ENCODE measurements at regions not wholly inside any gene's neighbourhood (a gene's known extent, or its start where the extent isn't known, plus 50 kb on each side); places are given as distances from the start of the nearest gene placed in this dataset.

GRCh38 chr15:83352119-83352518, 67.7 kb upstream of the BNC1 start:
- H4K20me1 ChIP-seq (ENCODE audit: insufficient read depth, poor library complexity, severe bottlenecking) = no peaks in the 10 kb centered on the region
- no peak overlapping the region for H3K4me3 ChIP-seq
- H3K27ac ChIP-seq = no peak overlapping the region
- no peaks in the 10 kb centered on the region for H3K9me3 ChIP-seq (ENCODE audit: low read depth)
- H3K4me2 ChIP-seq = no peak overlapping the region
- 62% methylated on average over 1 of the region's 1 CpG for WGBS (ENCODE audit: low lambda C conversion rate, missing lambda C conversion rate)
- no peaks in the 10 kb centered on the region for H3K79me2 ChIP-seq
- TF ChIP-seq EZH2 (IDR thresholded peaks at IDR 0.05; ENCODE audit: borderline replicate concordance) = no peak
- TF ChIP-seq, protein P1, sequence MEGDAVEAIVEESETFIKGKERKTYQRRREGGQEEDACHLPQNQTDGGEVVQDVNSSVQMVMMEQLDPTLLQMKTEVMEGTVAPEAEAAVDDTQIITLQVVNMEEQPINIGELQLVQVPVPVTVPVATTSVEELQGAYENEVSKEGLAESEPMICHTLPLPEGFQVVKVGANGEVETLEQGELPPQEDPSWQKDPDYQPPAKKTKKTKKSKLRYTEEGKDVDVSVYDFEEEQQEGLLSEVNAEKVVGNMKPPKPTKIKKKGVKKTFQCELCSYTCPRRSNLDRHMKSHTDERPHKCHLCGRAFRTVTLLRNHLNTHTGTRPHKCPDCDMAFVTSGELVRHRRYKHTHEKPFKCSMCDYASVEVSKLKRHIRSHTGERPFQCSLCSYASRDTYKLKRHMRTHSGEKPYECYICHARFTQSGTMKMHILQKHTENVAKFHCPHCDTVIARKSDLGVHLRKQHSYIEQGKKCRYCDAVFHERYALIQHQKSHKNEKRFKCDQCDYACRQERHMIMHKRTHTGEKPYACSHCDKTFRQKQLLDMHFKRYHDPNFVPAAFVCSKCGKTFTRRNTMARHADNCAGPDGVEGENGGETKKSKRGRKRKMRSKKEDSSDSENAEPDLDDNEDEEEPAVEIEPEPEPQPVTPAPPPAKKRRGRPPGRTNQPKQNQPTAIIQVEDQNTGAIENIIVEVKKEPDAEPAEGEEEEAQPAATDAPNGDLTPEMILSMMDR (IDR thresholded peaks at IDR 0.05; ENCODE audit: poor library complexity) = no peak
- no peak for TF ChIP-seq EZH2phosphoT487 (IDR thresholded peaks at IDR 0.05; ENCODE audit: low read depth, severe bottlenecking, unreplicated experiment)
- H3K9me2 ChIP-seq (replicated peaks; ENCODE audit: insufficient read depth) = no peaks in the 10 kb centered on the region
- H2AFZ ChIP-seq = no peak overlapping the region
- DNase-seq (ENCODE audit: low spot score) = no peak
- H3K27me3 ChIP-seq = no peaks in the 10 kb centered on the region
- no peaks in the 10 kb centered on the region for H3K4me1 ChIP-seq (ENCODE audit: insufficient read depth)
- H3K36me3 ChIP-seq (replicated peaks; ENCODE audit: insufficient read depth, low read depth) = no peaks in the 10 kb centered on the region

- Histone ChIP-seq H3K79me2 (no peaks in the 10 kb centered on the region), H2AFZ (no peak overlapping the region), H3K27me3 (no peaks in the 10 kb centered on the region), H4K20me1 (ENCODE audit: insufficient read depth, poor library complexity, severe bottlenecking) (no peaks in the 10 kb centered on the region), H3K4me2 (no peak overlapping the region), H3K9me3 (ENCODE audit: low read depth) (no peaks in the 10 kb centered on the region), H3K9me2 (replicated peaks; ENCODE audit: insufficient read depth) (no peaks in the 10 kb centered on the region), H3K4me3 (no peak overlapping the region), H3K4me1 (ENCODE audit: insufficient read depth) (no peaks in the 10 kb centered on the region), H3K36me3 (replicated peaks; ENCODE audit: insufficient read depth, low read depth) (no peaks in the 10 kb centered on the region), H3K27ac (no peak overlapping the region)
- DNase-seq (ENCODE audit: low spot score) = no peak
- no peak for TF ChIP-seq EZH2phosphoT487 (IDR thresholded peaks at IDR 0.05; ENCODE audit: low read depth, severe bottlenecking, unreplicated experiment)
- TF ChIP-seq, protein P1 (IDR thresholded peaks at IDR 0.05; ENCODE audit: poor library complexity) = no peak
- no peak for TF ChIP-seq EZH2 (IDR thresholded peaks at IDR 0.05; ENCODE audit: borderline replicate concordance)
- 59% methylated on average over 13 of the region's 13 CpGs for WGBS (ENCODE audit: low lambda C conversion rate, missing lambda C conversion rate)
Observed at GRCh38 chr15:83356501-83357399, 72.3 kb upstream of the BNC1 start.

DNA sequence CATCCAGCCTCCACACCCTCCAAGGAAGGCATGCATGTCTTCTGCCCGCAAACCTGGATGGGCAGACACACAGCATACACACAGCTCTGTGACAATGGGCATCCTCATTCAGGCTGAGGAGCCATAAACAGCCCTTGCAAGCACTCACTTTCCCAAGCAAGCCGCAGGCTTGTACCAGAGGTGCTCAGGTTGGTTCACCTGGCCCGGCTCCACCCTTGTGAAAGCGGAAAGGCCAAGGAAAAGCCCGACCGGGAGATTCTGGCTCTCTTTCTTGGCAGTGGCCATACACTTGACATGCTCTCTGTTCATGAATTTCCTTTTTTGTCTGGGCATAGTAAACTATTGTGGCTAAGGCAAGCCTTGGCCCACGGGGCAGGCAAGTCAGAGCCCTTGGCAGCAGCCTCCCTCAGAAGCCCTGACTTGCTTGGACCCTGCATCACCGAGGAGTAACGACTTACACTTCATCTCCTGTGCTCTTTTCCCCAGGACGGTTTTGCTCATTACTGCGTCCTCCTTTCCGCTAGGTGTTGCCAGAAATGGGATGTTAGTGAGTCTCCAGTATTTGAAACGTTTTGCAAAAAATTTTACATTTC, 74.6 kb upstream of the BNC1 start:
- no peaks in the 10 kb centered on the region for H3K36me3 ChIP-seq (replicated peaks; ENCODE audit: insufficient read depth, low read depth)
- H3K9me3 ChIP-seq (ENCODE audit: low read depth) = no peaks in the 10 kb centered on the region
- H4K20me1 ChIP-seq (ENCODE audit: insufficient read depth, poor library complexity, severe bottlenecking) = no peaks in the 10 kb centered on the region
- TF ChIP-seq EZH2phosphoT487 (IDR thresholded peaks at IDR 0.05; ENCODE audit: low read depth, severe bottlenecking, unreplicated experiment) (no peak), EZH2 (IDR thresholded peaks at IDR 0.05; ENCODE audit: borderline replicate concordance) (no peak)
- TF ChIP-seq, protein P1 (IDR thresholded peaks at IDR 0.05; ENCODE audit: poor library complexity) = no peak
- no peaks in the 10 kb centered on the region for H3K27me3 ChIP-seq
- H3K4me1 ChIP-seq (ENCODE audit: insufficient read depth) = no peaks in the 10 kb centered on the region
- no peak overlapping the region for H3K27ac ChIP-seq
- no peak for DNase-seq (ENCODE audit: low spot score)
- H3K79me2 ChIP-seq = no peaks in the 10 kb centered on the region
- H3K4me3 ChIP-seq = no peak overlapping the region
- WGBS (ENCODE audit: low lambda C conversion rate, missing lambda C conversion rate) = 93% methylated on average over 13 of the region's 13 CpGs
- H3K9me2 ChIP-seq (replicated peaks; ENCODE audit: insufficient read depth) = no peaks in the 10 kb centered on the region
- no peak overlapping the region for H2AFZ ChIP-seq
- no peak overlapping the region for H3K4me2 ChIP-seq
